Right lobe of liver (tissue), 4 donors: ENCODE measurements at regions not wholly inside any gene's neighbourhood (a gene's known extent, or its start where the extent isn't known, plus 50 kb on each side); places are given as distances from the start of the nearest gene placed in this dataset.

Source experiments
- POLR2A ChIP-seq: fragments of 450-650 bp; IDR thresholded peaks from one replicate; pipeline ENCODE4 v1.6.1; 2017; ENCODE audit warnings: antibody characterized with exemption, mild to moderate bottlenecking
- TF ChIP-seq, protein P1 (sequence below), 4 donors: fragments of 200-600 bp in 3 of 4; fragments of 450-650 bp in 1 of 4; IDR thresholded peaks; one replicate each; pipeline versions ENCODE4 v1.5.1 to v1.8.0; 2016 to 2022; ENCODE audit warnings: antibody characterized with exemption in 4 of 4, mild to moderate bottlenecking in 2 of 4
- donor health status: DM: no; HTN: no; CAD: no.
- donor health status: DM: no; HTN: no; CAD: no.
- donor health status: DM: no; HTN: yes; CAD: no.

DNA sequence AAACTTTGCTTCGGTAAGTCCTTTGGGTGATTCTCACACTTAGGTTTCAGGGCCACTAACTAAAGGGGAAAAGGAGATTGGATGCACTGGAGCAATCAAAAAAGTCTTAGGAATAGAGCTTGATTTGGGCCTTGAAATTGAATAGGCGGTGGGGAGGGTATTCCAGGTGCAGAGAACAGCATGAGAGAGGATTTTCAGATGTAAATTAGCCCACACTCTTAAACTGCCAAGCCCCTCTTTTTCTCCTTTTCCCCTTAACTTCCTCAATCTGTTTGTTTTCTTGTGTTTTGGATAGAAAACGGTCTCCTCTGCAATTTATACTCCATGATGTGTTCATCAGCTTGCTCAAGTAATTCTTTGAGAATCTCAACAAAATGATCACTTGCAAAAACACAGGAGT is 62.1 kb upstream of the RIPOR2 start:
- TF ChIP-seq, protein P1, sequence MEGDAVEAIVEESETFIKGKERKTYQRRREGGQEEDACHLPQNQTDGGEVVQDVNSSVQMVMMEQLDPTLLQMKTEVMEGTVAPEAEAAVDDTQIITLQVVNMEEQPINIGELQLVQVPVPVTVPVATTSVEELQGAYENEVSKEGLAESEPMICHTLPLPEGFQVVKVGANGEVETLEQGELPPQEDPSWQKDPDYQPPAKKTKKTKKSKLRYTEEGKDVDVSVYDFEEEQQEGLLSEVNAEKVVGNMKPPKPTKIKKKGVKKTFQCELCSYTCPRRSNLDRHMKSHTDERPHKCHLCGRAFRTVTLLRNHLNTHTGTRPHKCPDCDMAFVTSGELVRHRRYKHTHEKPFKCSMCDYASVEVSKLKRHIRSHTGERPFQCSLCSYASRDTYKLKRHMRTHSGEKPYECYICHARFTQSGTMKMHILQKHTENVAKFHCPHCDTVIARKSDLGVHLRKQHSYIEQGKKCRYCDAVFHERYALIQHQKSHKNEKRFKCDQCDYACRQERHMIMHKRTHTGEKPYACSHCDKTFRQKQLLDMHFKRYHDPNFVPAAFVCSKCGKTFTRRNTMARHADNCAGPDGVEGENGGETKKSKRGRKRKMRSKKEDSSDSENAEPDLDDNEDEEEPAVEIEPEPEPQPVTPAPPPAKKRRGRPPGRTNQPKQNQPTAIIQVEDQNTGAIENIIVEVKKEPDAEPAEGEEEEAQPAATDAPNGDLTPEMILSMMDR (IDR thresholded peaks at IDR 0.05) = no peak
- TF ChIP-seq POLR2A = no peak
